ENCODE measurements at regions not wholly inside any gene's neighbourhood (a gene's known extent, or its start where the extent isn't known, plus 50 kb on each side); places are given as distances from the start of the nearest gene placed in this dataset.

DNA sequence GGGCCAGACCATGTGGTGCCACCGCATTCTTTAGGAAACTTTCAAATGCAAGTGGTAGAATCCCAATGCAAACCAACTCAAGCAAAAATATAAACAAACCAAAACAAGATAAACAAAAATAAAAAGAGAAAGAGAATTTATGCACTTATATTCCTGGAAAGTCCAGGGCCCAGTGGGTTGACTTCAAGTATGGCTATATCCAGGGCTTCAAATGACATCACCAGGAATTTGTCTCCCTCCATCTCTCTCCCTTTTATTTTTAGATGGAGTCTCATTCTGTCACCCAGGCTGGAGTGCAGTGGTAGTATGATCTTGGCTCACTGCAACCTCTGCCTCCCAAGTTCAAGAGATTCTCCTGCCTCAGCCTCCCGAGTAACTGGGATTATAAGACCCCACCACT lies 56.1 kb upstream of the PNRC1 start:
- no peaks in the 10 kb centered on the region for H3K9me3 ChIP-seq (replicated peaks in 1 of 3)
- TF ChIP-seq POLR2A (IDR thresholded peaks at IDR 0.05) = no peak
- TF ChIP-seq CTCF (IDR thresholded peaks at IDR 0.05) = no peak
- 94 to 100% (median 96%) methylated on average over 2 of the region's 2 CpGs for WGBS, 4 donors
- intact Hi-C loops (cut with DNase I) = no loop called here
- peak overlapping the region; percentile 8 to 87 (median 59) for H3K27ac ChIP-seq
- H3K4me1 ChIP-seq (replicated peaks in 1 of 2) = peaks cover 26 to 32% of the 10 kb centered on the region in 2 donors
- no peak overlapping the region for H3K4me3 ChIP-seq
- no peak for DNase-seq
- no peaks in the 10 kb centered on the region for H3K27me3 ChIP-seq
- H3K36me3 ChIP-seq (replicated peaks in 1 of 2) = no peaks in the 10 kb centered on the region

GRCh38 chr6:89023591-89024441 lies 56.7 kb upstream of the PNRC1 start:
- Histone ChIP-seq H3K27me3 (no peaks in the 10 kb centered on the region), H3K9me3 (replicated peaks in 1 of 3) (no peaks in the 10 kb centered on the region), H3K27ac (peak overlapping the region; percentile 8 to 87 (median 59)), H3K4me3 (no peak overlapping the region), H3K36me3 (replicated peaks in 1 of 2) (no peaks in the 10 kb centered on the region), H3K4me1 (replicated peaks in 1 of 2) (peaks cover 26 to 32% of the 10 kb centered on the region in 2 donors)
- intact Hi-C loops (cut with DNase I) = no loop called here
- DNase-seq = peak in 6 of 7 donors; percentile 39 to 70 (median 50)
- WGBS, 4 donors = 52 to 65% (median 59%) methylated on average over 4 of the region's 4 CpGs
- no peak for TF ChIP-seq POLR2A (IDR thresholded peaks at IDR 0.05)
- no peak for TF ChIP-seq CTCF (IDR thresholded peaks at IDR 0.05)

GRCh38 chr6:89022798-89023197 lies 57.8 kb upstream of the PNRC1 start:
- H3K9me3 ChIP-seq (replicated peaks in 1 of 3) = no peaks in the 10 kb centered on the region
- peak in 4 of 7 donors; percentile 8 to 48 (median 28) for DNase-seq
- H3K4me1 ChIP-seq (replicated peaks in 1 of 2) = peaks cover 26 to 32% of the 10 kb centered on the region in 2 donors
- no peak overlapping the region for H3K4me3 ChIP-seq
- TF ChIP-seq CTCF (IDR thresholded peaks at IDR 0.05) (no peak), POLR2A (IDR thresholded peaks at IDR 0.05) (no peak)
- no peaks in the 10 kb centered on the region for H3K36me3 ChIP-seq (replicated peaks in 1 of 2)
- peak overlapping the region; percentile 8 to 87 (median 59) for H3K27ac ChIP-seq
- intact Hi-C loops (cut with DNase I) = no loop called here
- no peaks in the 10 kb centered on the region for H3K27me3 ChIP-seq

GRCh38 chr6:89021629-89022028 lies 58.2 kb upstream of the RNGTT start:
- no peak for TF ChIP-seq POLR2A (IDR thresholded peaks at IDR 0.05)
- no peak for TF ChIP-seq CTCF (IDR thresholded peaks at IDR 0.05)
- intact Hi-C loops (cut with DNase I) = no loop called here
- H3K4me3 ChIP-seq = no peak overlapping the region
- no peaks in the 10 kb centered on the region for H3K27me3 ChIP-seq
- peak overlapping the region in 1 of 5 donors; percentile 79 for H3K27ac ChIP-seq
- peaks cover 26 to 32% of the 10 kb centered on the region in 2 donors for H3K4me1 ChIP-seq (replicated peaks in 1 of 2)
- H3K36me3 ChIP-seq (replicated peaks in 1 of 2) = no peaks in the 10 kb centered on the region
- 80 to 100% (median 93%) methylated on average over 4 of the region's 4 CpGs for WGBS, 4 donors
- H3K9me3 ChIP-seq (replicated peaks in 1 of 3) = no peaks in the 10 kb centered on the region
- no peak for DNase-seq
